Mesenteric fat pad (tissue), 1 donor: ENCODE measurements at regions not wholly inside any gene's neighbourhood (a gene's known extent, or its start where the extent isn't known, plus 50 kb on each side); places are given as distances from the start of the nearest gene placed in this dataset.

Source experiments
- DNase-seq: peaks from one replicate; pipeline ENCODE4 v3.0.0-alpha.2; 2020; ENCODE audit warnings: low spot score
- donor health status: DM: yes; HTN: yes; CAD: no.

DNA sequence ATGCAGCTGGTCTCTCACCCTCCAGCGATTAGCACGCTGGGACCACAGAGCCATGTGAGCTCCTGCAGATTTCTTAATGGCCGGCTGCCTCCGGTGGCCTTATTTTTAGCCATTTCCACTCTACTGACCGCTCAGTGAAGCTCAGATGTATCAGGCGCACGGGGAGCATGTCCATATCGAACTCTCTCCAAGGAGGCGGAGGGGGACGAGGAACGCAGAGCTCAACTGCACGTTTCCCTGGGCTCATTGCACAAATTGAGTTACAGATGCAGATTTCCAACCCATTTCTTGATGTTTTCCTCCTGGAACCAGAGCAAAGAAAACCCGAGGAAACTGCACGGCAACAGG, 207.1 kb downstream of the CTTN start:
- DNase-seq, result no peak

DNA sequence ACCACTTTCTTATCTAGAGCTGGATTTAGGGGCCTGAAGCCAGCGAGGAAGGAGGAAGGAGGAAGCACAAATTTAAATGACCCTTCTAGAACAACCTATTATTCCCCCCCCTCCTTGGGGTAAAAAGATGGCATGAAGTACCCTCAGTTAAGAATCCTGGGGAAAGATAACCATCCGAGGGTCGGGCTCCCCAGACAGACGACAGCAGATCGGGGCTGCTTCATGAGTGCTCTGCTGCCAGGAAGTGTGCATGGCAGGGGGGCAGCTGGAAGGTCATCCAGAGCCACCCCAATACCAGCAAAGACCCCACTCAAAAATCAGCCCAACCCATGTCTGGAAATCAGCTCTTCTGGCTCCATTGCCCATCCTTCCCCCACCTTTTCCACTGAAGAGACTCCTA, 207.5 kb downstream of the CTTN start:
- DNase-seq, result no peak

DNA sequence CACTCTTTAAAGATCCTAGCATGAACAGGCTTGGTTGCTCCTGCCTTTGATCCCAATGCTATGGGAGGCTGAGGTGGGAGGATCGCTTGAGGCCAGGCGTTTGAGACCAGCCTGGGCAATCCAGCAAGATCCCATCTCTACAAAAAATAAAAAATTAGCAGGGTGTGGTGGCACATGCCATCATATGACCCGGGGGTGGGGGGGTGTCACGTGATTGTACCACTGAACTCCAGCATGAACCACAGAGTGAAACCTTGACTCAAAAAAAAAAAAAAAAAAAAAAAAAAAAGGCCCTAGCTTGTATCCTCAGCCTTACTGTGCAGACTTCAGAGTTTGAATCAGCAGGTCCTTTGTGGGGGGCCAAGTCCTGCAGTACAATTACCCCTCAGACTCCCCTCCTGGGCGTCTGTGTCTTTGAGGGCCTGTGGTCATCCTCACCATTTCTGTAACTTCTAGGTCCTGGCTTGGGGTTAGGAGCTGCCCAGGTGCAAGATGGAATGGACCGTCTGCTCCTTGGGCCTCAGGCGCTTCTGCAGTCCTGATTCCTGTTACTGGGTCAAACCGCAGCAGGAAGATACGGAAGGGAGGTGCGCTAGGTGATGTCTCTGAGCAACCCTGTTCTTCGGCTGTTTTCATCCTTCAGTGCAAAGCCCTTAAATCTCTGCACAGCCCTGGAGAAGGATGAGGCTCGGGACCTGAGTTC, 208.1 kb downstream of the CTTN start:
- no peak for DNase-seq

DNA sequence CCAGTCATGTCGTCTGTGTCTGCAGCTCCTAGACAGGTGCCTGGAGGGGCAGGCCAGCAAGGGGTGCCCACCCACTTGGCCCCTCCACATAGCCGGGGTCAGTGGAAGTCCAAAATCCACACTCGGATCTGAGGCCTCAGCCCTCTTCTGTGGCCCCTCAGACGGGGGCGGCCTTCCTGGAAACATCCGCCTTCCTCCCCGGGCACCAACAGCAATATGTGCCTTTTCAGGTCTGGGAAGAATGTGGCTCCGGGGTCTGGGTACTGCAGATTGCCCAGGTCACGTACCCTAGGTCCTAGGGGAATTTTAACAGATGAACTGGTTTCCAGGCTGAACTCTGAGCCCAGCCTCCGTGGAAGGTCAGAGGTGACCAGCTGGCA, 208.6 kb downstream of the CTTN start:
- no peak for DNase-seq

DNA sequence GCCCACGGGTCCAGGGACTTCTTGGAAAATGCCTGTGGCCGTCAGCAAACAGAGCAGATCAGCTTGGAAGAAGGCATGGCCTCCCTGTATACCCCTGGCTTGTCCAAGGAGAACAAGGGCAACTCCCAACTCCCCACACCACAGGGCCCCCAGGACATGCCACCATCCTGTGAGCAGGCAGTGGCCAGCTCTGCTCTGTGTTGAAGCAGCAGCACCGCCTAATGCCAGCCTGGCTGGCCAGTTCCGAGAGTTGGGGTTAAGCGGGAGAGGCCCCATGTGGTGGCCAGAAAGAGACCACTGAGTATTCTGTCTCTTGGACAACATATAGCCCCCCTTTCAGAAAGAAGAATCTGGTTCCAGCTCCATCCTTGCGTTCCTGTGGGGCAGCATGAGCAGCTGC, 209.2 kb downstream of the CTTN start:
- DNase-seq, result no peak

DNA sequence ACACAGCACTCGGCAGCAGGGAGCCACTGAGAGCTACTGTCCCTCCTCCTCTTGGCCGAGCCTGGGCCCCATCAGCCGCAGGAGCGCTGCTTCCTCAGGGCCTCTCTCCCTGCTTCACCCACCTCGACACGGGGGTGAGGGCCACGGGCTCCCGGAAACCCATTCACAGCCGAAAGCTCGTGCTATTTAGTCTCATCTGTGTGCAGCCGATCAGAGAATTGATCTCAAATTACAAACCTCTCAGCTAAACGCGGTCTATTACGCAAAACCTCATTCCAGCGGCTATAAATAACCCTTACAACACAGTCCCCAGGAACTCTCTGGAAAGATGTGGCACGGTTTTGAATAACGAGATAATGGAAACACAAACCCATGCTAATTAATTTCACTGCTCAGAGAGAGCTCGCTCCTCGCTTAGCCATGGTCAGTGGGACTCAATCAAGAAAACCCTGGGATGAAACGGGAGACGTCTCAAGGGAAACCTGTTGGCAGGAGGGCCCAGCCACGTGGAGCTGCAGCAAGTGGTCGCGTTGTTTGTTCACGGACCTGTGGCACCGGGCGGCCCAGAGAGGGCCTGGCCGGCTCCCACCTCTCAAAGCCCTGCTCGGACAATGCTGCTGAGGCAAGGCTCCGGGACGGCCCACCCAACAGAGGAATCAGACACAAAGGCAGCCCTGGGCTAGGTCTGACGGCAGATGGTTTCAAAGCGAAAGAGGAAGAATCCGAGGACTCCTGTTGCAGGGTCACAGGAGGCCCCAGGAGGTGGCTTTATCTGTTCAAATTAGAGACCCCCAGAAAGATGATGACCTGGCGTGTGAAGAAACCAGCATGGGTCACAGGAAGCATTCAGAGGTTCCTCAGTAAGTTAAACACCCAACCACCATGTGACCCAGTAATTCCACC, 210.5 kb downstream of the CTTN start:
- no peak for DNase-seq

DNA sequence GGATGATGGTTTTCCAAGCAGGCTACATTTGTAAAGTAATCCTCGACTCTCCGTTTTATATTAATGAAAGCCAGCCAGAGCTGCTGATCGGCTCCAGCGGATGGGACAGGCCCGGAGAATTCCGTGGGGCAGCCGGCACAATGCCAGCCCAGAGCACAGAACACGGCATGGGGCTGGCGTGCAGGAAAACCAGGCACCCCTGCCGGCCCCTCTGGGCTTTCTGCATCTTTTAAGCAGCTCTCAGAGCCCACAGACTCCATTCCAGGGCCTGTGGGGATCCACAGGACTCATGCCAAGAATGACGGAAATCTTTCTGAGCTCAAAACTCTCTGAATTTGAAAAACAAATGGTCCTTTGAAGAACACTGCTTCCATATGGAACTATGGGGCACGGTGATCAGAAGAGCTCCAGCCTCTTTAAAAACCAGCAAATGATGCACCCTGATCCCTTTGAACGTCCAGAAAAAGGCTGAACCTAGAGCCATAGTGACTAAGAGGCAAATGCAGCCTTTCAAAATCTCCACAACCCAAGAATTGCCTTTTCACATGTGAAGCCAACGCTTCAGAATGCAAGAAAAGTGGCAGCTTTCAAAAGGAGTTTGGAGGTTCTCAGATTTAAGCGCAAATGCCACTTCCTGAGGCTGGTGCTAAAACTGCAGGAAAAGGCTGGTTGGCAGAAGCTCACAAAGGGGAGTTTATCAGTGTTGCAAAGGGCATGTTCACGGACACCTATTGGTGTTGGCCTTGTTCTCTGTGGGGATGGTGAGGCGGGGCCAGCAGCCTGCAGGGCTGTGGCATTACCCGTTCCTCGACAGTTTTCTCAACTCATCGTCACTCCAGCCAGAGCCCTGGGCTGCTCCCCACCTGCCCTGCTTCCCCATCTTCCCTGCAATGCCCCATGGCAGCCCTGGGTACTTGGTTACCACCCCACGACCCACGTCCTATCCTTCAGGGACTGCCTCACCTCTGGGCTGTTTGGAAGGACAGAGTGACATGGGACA, 212.5 kb downstream of the CTTN start:
- DNase-seq, result no peak

DNA sequence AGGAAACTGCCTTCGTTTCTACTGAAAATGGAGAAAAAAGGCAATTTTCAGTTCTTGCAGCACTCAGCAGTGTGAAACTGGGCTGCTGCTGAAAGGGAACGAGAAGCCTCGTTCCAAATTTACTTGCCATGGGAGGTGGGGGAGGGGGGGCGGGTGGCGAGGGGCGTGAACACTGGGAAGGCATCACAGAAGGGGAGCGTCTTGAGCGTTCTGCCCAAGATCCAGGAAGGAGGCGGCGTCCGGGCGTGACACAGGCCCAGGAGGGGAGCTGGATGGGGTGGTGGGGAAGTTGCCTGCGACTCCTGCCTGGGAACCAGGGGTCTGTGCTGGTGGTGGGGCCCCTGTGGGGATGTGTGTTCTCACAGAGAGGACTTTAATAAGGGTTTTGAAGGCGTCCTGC, 213.5 kb downstream of the CTTN start:
- DNase-seq, result no peak

DNA sequence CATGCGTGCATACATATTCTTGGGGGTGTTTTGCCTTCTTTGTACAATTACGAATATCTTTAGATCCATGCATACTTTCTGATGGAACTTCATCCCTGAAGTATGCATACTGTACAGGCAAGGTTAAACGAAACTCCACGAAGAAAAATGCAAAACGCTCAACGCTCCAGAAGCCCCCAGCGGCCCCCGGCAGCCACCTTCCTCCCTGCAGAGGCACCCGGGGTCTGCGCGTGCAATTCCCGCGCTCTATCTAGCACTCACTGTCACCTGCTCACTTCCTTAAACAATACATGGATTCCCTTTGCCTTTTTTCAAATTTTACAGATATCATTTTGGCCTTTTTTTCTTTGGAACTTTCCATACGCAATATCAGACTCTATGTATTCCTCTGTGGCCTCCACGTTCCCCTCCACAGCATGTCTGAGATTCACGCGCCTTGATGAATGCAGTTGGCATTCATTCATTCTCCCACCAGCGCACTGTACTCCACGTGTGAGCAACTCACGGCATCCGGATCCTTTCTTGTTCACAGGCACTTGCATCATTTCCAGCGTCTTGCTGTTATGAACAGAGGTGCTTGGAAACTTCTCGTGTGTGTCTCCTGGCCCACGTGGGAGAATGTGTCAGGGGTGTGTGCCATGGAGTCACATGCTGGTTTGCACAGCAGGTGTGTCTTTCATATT, 214.3 kb downstream of the CTTN start:
- no peak for DNase-seq

DNA sequence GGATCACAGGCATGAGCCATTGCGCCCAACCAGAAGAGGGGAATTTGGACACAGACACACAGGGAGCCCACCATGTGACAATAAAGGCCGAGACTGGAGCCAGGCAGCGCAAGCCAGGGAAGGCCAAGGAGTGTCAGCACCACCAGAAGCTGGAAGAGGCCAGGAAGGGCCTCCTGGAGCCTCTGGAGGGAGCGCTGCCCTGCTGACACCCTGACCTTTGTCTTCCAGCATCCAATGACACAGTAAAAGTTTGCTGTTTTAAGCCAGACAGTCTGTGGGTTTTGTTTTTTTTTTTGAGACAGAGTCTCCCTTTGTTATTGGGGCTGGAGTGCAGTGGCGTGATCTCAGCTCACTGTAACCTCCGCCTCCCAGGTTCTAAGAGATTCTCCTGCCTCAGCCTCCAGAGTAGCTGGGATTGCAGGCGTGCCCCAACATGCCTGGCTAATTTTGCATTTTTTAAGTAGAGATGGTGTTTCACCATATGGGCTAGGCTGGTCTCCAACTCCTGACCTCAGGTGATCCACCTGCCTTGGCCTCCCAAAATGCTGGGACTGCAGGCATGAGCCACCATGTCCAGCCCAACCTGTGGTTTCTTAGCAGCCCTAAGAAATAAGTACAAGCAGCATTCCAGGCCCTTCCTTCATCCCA, 215.8 kb downstream of the CTTN start:
- no peak for DNase-seq

DNA sequence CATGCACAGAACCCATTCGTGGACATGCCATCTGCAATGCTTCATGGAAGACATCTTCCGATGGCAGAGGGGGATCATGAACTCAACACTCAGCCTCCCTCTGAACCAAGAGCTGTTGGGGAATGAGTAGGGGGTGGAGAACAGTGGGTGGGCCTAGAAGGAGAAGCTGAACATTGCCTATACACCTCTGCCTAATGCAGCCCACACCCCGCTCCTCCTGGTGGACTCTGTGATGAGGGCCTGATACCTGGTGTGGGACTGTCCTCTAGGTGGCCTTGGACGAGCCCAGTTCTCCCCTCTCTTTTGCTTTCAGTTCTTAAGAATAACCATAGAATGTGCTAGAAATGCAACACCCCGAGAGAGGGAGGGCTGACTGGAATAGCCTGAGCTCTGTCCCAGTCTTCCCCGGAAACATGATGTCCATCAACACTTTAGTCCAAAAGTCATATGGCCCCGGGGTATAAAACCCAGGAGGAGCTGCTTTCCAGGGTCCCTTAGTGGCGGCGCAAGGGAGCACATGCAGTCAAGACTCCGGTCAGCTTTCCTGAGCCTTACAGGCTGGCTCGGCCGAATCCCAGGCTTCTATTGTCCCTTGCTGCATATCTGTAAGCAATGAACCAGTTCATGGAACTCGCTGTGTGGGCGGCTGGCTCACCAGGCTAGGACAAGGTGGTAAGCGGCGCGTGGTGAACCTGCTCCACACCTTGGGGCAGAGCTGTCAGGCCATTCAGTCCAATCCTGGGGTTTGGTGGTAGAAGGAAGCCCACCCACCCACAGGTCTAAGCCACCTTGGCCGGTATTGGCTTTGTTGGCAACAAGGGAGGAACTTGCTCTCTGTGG, 216.9 kb downstream of the CTTN start:
- no peak for DNase-seq

DNA sequence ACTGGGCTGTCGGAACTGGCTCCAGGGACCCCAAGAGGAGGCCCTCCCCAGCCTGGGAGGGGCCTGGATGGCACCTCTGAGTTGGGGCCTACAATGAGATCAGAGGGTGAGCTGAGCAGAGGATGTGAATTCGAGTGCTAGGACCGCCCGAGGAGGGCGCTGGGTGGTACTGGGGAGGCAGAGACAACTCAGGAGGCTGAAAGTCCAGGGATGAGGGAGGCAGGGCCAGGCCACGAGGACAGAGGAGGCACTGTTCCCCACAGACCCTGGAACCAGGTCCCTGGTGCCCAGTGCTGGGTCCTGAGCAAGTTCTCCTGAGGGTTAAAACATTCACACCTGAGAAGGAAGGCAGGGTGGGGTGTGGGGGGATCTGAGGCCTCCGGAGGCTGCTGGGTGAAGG, 218.0 kb downstream of the CTTN start:
- DNase-seq, result no peak

DNA sequence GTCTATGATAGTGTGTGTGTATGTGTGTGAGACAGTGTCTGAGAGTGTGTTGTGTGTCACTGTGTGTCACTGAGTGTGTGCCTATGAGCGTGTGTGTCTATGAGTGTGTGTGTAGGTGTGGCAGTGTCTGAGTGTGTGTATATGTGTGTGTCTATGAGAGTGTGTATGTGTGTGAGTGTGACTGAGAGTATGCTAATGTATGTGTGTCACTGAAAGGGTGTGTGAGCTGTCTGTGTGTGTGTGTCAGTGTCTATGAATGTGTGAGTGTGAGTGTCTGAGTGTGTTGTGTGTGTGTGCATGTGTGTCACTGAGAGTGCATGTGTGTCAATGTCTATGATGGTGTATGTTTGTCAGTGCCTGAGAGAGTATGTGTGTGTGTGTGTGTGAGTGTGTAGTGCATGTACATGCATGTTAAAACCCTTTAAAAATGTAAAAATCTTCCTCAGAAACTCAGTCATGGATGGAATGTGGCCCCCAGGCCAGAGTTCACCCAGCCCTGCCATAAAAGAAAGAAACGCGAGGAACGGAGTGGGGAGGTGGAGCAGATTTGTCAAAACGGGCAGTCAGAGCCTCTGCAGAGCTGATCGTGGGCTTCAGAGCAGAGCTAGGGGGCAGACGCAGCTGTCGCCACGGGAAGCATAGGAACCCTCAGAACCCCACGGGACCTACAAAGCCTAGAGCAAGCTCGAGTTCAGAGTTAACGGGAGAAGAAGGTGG, 218.8 kb downstream of the CTTN start:
- DNase-seq, result no peak

DNA sequence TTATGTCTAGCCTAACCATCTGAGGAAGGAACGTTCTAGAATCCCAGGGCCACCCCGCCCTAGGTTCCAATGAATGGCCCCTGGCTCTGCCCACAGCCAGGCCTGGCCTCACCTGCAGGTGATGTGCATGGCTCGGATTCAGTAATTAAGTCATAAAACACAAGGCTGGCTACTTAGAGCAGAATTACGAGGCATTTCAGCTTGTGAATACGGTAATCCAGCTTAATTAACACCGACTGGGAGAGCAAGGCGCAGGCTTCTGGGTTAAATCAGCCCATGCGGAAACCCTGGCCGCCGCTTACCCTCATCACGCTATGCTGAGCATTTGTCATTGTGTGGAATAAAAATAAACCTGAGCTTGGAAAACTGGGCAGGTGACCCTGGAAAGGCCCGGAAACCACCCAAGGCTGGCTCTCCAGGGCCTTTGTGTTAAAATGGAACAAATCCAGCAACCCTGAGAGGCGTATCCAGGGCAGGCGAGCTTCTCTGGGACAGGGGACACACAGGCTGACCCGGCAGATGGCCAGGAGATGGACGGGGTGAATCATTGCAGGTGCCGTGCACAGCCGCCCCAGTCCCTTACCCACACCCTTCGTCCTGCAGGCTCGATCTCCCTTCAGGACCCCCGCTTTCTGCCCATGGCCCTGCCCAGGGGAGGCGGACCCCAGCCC, 220.2 kb downstream of the CTTN start:
- no peak for DNase-seq

DNA sequence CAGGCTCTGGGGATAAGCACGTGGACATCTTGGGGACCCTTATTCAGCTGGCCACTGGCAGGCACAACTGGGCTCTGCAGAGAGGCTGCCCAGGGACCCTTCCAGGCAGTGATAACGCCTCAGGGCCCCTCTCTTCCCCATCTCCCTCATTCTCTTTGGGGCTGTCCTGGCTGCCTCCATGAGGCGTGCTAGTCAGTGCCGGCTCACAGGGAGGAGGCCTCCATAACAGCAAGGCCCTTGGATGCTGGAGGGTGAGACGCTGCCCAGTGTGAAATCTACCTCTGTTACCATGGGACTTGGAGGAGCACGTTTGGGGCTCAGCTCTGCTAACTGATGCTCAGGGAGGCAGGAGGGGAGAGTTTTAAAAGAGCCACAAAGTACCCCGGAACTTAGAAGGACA, 221.3 kb downstream of the CTTN start:
- DNase-seq, result no peak

DNA sequence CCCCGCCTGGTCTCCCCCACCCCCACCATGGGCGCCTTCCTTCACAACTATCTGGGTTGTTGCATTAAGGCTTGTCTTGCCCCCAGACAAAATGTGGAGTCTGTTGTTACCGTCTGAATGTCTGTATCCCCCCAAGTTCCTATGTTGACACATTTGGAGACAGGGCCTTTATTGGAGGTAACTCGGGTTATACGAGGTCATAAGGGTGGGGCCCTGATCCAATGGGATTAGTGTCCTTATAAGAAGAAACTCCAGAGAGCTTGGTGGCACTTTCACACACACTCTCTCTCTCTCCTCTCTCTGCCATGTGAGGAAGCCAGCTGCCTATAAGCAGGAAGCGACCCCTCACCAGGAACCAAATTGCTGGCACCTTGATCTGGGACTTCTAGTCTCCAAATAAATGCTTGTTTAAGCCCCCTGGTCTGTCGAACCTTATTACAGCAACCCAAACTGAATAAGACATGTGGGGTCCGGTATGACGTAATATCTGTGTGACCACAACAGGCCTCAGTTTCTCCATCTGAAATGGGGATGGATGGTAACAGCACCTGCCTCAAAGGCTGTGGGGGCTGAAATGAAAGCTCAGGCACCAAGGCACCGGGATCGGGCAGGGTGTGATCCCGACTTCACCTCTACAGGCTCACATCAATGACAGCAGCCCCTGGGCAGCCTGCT, 222.3 kb downstream of the CTTN start:
- no peak for DNase-seq

DNA sequence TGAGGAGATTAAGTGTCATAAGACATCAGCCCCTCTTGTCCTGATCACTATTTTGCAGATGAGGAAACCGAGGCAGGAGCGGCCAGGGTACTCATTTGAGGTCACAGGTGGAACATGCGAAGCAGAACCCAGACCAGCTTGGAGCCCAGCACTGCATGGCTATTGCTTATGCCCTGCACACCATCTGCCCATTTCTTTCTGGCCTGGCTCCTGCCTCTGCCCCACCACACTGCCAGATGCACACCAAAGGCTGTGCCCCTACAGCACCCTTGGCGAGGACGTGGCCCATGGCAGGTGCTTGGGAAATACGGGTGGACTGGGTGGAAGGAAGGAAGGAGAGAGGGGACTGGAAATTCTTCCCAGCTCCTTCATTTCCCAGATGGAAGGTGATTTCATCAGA, 222.9 kb downstream of the CTTN start:
- no peak for DNase-seq

DNA sequence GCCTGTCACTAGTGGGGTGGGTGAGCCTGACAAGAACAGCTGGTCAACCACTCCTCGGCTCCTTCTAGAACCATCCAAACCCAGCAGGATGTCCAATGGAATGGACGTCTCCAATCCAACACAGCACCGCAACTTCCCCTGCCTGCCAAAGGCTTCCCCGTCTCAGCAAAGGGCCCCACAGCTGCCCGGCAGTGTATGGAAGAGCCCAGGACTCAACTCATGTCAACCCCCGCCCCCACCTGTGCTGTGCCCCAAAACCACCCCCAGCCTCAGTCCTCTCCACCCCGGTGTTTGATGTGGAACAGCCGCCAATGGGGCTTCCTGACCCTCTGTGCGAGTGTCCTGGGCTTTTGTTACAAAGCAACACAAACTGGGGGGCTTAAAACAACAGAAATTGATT, 223.8 kb downstream of the CTTN start:
- DNase-seq, result no peak
